BE2C (cell line): ENCODE measurements at regions not wholly inside any gene's neighbourhood (a gene's known extent, or its start where the extent isn't known, plus 50 kb on each side); places are given as distances from the start of the nearest gene placed in this dataset.
A peak's percentile ranks its signal among the peaks of the same experiment; 100 is the strongest.

Source experiments
- DNase-seq: peaks from one replicate; pipeline ENCODE4 v3.0.0-alpha.2; 2020
- H3K27me3 ChIP-seq: fragments of 250-450 bp; sonication (Bioruptor Pico); 2 replicates; pipeline ENCODE4 v1.5.1; 2020; ENCODE audit warnings: mild to moderate bottlenecking
- H3K36me3 ChIP-seq: fragments of 250-450 bp; sonication (Bioruptor Pico); 2 replicates; pipeline ENCODE4 v1.5.1; 2020; ENCODE audit warnings: mild to moderate bottlenecking
- H3K4me1 ChIP-seq: fragments of 250-450 bp; sonication (Bioruptor Pico); 2 replicates; pipeline ENCODE4 v1.5.1; 2020
- H3K4me3 ChIP-seq: 2 replicates; pipeline ENCODE4 v1.5.1; 2011; ENCODE audit warnings: low read depth, low read length
- H3K9me3 ChIP-seq: fragments of 250-450 bp; sonication (Bioruptor Pico); 2 replicates; pipeline ENCODE4 v1.5.1; 2020
- CTCF ChIP-seq: IDR thresholded peaks from 2 replicates; pipeline ENCODE4 v1.5.1; 2012; ENCODE audit warnings: mild to moderate bottlenecking, low read depth, low read length

DNA sequence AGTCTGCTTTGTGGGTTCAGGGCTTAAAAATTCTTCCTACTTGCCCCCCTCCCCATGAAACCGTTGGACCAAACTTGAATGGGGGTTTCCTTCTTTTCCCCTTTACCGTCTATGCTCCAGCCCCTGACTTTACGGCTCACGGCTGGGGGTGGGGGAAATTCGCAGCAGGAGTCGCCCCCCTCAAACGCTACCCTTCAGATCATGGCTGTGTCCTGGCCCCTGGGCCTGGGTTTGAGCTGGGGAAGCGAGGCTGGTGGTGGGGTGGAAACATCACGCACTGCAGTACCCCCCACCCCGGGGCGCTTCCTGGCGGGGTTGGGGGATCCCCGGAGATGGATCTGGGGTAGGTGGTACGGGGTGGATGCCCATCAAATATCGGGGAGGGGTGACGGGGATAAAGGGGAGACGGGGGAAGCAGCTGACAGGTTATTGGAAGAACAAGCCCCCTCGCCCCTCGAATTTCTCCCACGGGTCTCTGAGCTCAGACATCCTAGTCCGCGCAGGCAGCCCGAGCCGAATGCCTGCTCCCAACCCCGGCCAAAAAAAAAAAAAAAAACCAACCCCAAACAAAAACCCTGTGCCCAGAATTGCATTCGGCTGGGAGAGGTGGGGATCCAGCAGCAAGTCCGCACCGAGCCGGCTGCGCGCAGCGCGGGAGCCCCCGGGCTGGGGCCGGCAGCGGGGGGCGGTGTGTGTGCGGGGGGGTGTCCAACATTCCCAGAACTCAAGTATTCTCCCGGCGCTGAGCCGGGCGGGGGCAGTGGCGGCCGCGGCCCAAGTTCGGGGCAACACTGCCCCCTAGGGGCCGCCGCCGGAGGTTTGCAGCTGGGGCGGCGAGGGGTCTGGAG is 59.0 kb upstream of the ACOT11 start:
- peak; percentile 64 for TF ChIP-seq CTCF
- H3K4me1 ChIP-seq = peaks cover 12% of the 10 kb centered on the region

DNA sequence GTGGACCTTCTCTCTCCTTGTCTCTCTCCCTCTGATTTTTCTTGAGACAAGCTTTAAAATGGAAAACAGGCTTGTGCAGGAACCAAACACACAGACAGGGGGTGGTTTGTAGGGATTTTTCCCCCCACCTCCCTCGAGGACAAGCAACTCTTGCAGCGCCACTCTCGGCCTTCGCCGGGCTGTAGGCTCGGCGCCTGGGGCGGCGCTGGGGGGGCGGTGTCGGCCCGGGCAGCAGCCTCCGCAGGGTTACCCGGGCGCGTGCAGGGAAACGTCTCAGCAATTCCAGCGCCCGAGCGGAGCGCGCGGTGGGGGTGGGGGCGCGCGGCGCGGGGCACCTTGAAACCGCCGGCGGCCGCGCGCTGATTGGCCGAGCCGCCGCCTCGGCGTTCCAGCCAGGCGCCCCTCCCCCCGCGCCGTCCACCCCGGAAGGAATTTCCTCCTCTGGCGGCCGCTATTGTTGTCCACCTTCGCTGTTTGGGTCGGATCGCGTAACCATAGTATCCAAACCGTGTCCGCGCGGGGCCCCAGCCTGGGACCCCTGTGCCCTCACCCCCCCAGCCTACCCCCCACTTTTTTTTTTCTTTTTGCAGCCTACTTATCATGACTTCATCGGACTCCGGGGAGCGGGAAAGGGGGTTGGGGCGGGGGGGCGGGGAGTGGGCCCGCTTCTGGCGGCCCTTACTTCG is 59.8 kb upstream of the ACOT11 start:
- Histone ChIP-seq H3K36me3 (no peaks in the 10 kb centered on the region), H3K4me3 (peak overlapping the region; percentile 60), H3K9me3 (no peaks in the 10 kb centered on the region), H3K4me1 (peaks cover 12% of the 10 kb centered on the region), H3K27me3 (no peaks in the 10 kb centered on the region)
- TF ChIP-seq CTCF = no peak
- DNase-seq = peak; percentile 86

More for the DNA sequence above, 59.0 kb upstream of the ACOT11 start:
- no peaks in the 10 kb centered on the region for H3K36me3 ChIP-seq
- peak overlapping the region; percentile 60 for H3K4me3 ChIP-seq
- H3K27me3 ChIP-seq = no peaks in the 10 kb centered on the region
- H3K9me3 ChIP-seq = no peaks in the 10 kb centered on the region
- DNase-seq = peak; percentile 68

DNA sequence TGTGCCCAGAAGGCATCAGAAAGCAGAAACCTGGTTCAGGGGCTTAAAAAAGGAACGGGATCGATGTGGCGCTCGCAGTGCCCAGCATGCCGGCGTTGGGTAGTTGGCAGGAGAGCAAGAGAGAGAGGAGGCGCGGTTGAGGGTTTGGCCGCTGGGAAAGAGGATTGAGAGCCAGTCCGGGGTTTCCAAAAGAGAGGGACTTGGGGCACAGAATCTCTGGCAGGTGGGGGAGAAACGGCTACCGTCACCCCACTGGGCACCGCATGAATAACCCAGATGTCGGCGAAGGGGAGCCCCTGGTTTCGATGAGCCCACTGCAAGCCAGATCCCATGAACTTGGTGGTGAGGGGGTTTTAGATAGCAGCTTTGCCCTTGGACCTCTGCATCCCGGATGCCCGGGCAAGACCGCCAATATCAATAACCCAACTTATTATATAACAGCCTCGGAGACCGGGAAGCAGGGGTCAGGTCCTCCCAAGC is 60.4 kb upstream of the ACOT11 start:
- TF ChIP-seq CTCF = no peak
- Histone ChIP-seq H3K36me3 (no peaks in the 10 kb centered on the region), H3K9me3 (no peaks in the 10 kb centered on the region), H3K27me3 (no peaks in the 10 kb centered on the region), H3K4me3 (peak overlapping the region; percentile 40), H3K4me1 (peaks cover 12% of the 10 kb centered on the region)
- DNase-seq = no peak

DNA sequence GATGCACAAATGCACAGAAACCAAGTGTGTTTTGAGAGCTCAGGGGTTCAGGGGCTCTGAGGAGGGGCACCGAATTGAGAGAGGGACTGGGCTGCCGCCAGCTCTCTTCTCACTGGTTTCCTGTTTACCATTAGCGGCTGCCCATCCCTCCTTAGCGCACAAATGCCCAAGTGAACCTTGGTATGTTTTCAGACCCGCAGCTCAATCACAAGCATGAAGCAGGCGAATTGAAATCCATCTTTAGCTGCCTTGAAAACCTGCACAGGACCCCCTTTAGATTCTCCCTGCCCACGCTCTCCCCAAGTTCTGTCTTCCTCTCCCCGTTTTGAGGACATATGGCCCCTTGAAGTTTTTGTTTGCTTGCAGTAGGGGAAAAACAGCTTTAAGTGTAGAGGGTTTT is 61.1 kb upstream of the ACOT11 start:
- Histone ChIP-seq H3K4me1 (peaks cover 12% of the 10 kb centered on the region), H3K9me3 (no peaks in the 10 kb centered on the region), H3K27me3 (no peaks in the 10 kb centered on the region), H3K36me3 (no peaks in the 10 kb centered on the region), H3K4me3 (no peak overlapping the region)
- no peak for DNase-seq
- no peak for TF ChIP-seq CTCF

DNA sequence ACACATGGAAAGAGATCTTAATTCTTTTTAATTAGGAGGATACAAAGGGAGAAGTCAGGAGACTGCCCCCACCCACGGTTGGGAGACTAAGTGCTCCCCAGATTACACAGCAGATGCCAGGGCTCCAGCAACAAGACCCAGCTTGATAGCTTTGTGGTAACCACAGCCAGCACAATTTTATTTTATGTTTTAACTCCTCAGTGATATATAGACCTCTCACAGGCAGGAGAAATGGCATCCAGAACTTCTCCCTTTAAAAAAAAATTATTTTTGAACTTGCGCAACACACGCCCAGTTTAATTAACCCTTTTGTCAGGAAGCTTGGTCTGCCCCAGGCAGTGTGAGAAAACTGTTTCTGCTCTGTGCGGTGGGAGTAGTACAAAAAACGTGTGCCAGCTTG is 62.6 kb upstream of the ACOT11 start:
- Histone ChIP-seq H3K4me1 (peaks cover 10% of the 10 kb centered on the region), H3K4me3 (no peak overlapping the region), H3K9me3 (no peaks in the 10 kb centered on the region), H3K27me3 (no peaks in the 10 kb centered on the region), H3K36me3 (no peaks in the 10 kb centered on the region)
- TF ChIP-seq CTCF = no peak
- DNase-seq = no peak
